ENCODE measurements at regions not wholly inside any gene's neighbourhood (a gene's known extent, or its start where the extent isn't known, plus 50 kb on each side); places are given as distances from the start of the nearest gene placed in this dataset.
"Not testable (repeated sequence)": the region's sequence is repeated elsewhere in the genome, so short reads cannot be mapped to it uniquely, and the experiment has no call there.

DNA sequence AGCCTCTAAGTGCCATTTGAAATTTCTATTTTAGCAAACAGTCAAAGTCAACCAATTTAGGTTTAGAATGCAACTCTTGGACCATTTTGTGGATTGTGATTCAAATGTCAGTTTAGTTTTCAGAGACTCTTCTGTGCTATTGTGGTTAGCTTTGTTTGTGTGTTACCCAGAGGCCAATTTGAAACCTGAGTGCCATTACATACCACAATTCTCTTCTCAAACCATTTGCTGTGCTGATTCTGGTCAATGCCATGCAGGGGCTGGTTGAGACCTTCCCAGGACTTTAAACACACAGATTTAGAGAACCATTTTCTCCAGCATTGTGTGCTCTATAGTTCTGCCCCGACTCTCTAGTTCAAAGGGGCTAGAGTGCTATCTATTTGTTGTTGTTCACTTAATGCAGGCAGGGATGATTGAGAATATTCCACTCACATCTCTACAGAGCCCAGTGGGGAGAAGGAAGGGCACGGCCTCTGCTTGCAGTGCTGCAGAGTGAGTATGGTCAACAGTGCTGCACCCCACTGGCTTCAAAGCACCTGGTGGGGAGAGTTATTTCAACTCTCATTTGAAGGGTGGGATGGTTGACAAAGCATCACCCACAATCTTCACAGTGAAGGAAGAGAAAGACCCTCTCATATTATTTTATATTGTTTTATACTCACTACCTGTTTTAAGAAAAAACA is 738.2 kb downstream of the COL12A1 start:
- Histone ChIP-seq H3K36me3 (ENCODE audit: control insufficient read depth in 1 of 2, insufficient read depth in 2 of 2, low read length in 2 of 2) (no peaks in the 10 kb centered on the region), H3K9me3 (ENCODE audit: control insufficient read depth in 1 of 2, low read length in 2 of 2) (no peaks in the 10 kb centered on the region), H3K27me3 (ENCODE audit: control insufficient read depth in 1 of 2, insufficient read depth in 2 of 2, low read length in 2 of 2) (no peaks in the 10 kb centered on the region), H3K4me3 (ENCODE audit: low read depth in 1 of 2, low read length in 2 of 2) (no peak overlapping the region), H3K4me1 (ENCODE audit: control insufficient read depth in 1 of 2, insufficient read depth in 2 of 2, low read length in 2 of 2) (no peaks in the 10 kb centered on the region), H3K27ac (ENCODE audit: low read depth, low read length) (no peak overlapping the region), H3K9ac (ENCODE audit: low read depth in 1 of 2, low read length in 2 of 2) (no peak overlapping the region)

- no peaks in the 10 kb centered on the region for H3K4me1 ChIP-seq (ENCODE audit: control insufficient read depth in 1 of 2, insufficient read depth in 2 of 2, low read length in 2 of 2)
- no peak overlapping the region for H3K4me3 ChIP-seq (ENCODE audit: low read depth in 1 of 2, low read length in 2 of 2)
These were observed 739.3 kb downstream of the COL12A1 start for GRCh38 chr6:74466572-74466971.

GRCh38 chr6:74459260-74459659 is 746.6 kb downstream of the COL12A1 start:
- no peaks in the 10 kb centered on the region for H3K4me1 ChIP-seq (ENCODE audit: control insufficient read depth in 1 of 2, insufficient read depth in 2 of 2, low read length in 2 of 2)
- H3K36me3 ChIP-seq (ENCODE audit: control insufficient read depth in 1 of 2, insufficient read depth in 2 of 2, low read length in 2 of 2) = no peaks in the 10 kb centered on the region
- H3K9me3 ChIP-seq (ENCODE audit: control insufficient read depth in 1 of 2, low read length in 2 of 2) = no peaks in the 10 kb centered on the region
- H3K27me3 ChIP-seq (ENCODE audit: control insufficient read depth in 1 of 2, insufficient read depth in 2 of 2, low read length in 2 of 2) = no peaks in the 10 kb centered on the region
- H3K9ac ChIP-seq (ENCODE audit: low read depth in 1 of 2, low read length in 2 of 2) = no peak overlapping the region
- no peak overlapping the region for H3K4me3 ChIP-seq (ENCODE audit: low read depth in 1 of 2, low read length in 2 of 2)
- no peak overlapping the region for H3K27ac ChIP-seq (ENCODE audit: low read depth, low read length)

More at GRCh38 chr6:74466572-74466971, 739.3 kb downstream of the COL12A1 start:
- H3K27me3 ChIP-seq (ENCODE audit: control insufficient read depth in 1 of 2, insufficient read depth in 2 of 2, low read length in 2 of 2) = no peaks in the 10 kb centered on the region
- H3K9ac ChIP-seq (ENCODE audit: low read depth in 1 of 2, low read length in 2 of 2) = no peak overlapping the region
- no peaks in the 10 kb centered on the region for H3K36me3 ChIP-seq (ENCODE audit: control insufficient read depth in 1 of 2, insufficient read depth in 2 of 2, low read length in 2 of 2)
- H3K27ac ChIP-seq (ENCODE audit: low read depth, low read length) = no peak overlapping the region
- no peaks in the 10 kb centered on the region for H3K9me3 ChIP-seq (ENCODE audit: control insufficient read depth in 1 of 2, low read length in 2 of 2)

DNA sequence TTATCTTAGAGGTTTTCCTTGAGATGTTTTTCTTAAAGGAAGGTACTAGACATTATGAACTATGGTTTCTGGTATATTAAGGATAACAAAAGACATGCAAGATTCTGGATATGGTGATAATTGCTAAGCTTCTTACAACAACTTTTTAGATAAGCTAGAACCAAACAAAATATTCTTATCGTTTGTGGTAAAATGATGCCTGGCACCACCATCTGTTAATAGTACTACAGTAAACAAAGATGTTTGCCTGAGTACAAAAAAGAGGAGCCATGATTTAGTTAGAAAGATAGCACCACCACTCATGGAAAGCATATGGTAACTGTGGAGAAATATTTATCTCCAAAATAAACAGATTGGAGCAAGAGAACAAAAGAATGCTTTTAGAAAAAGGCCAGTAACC is 747.3 kb downstream of the COL12A1 start:
- no peaks in the 10 kb centered on the region for H3K27me3 ChIP-seq (ENCODE audit: control insufficient read depth in 1 of 2, insufficient read depth in 2 of 2, low read length in 2 of 2)
- H3K4me3 ChIP-seq (ENCODE audit: low read depth in 1 of 2, low read length in 2 of 2) = no peak overlapping the region
- no peaks in the 10 kb centered on the region for H3K9me3 ChIP-seq (ENCODE audit: control insufficient read depth in 1 of 2, low read length in 2 of 2)
- no peaks in the 10 kb centered on the region for H3K4me1 ChIP-seq (ENCODE audit: control insufficient read depth in 1 of 2, insufficient read depth in 2 of 2, low read length in 2 of 2)
- H3K27ac ChIP-seq (ENCODE audit: low read depth, low read length) = no peak overlapping the region
- no peak overlapping the region for H3K9ac ChIP-seq (ENCODE audit: low read depth in 1 of 2, low read length in 2 of 2)
- H3K36me3 ChIP-seq (ENCODE audit: control insufficient read depth in 1 of 2, insufficient read depth in 2 of 2, low read length in 2 of 2) = no peaks in the 10 kb centered on the region

DNA sequence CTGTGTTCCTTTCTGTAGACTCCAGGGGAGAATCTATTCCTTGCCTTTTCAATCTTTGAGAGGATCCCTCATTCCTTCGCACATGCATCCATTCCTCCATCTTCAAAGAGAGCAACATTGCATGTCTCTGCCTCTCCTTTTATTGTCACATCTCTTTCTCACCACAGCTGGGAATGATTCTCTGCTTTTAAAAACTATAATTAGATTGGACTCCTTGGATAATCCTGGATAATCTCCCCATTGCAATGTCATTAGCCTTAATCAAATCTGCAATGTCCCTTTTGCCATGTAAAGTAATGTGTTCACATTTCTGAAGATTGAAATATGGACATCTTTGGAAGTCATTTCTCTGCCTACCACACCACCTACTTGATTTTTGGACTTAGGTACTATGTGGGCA is 750.1 kb downstream of the COL12A1 start:
- H3K36me3 ChIP-seq (ENCODE audit: control insufficient read depth in 1 of 2, insufficient read depth in 2 of 2, low read length in 2 of 2) = no peaks in the 10 kb centered on the region
- no peak overlapping the region for H3K27ac ChIP-seq (ENCODE audit: low read depth, low read length)
- H3K9ac ChIP-seq (ENCODE audit: low read depth in 1 of 2, low read length in 2 of 2) = no peak overlapping the region
- H3K9me3 ChIP-seq (ENCODE audit: control insufficient read depth in 1 of 2, low read length in 2 of 2) = no peaks in the 10 kb centered on the region
- no peak overlapping the region for H3K4me3 ChIP-seq (ENCODE audit: low read depth in 1 of 2, low read length in 2 of 2)
- no peaks in the 10 kb centered on the region for H3K4me1 ChIP-seq (ENCODE audit: control insufficient read depth in 1 of 2, insufficient read depth in 2 of 2, low read length in 2 of 2)
- H3K27me3 ChIP-seq (ENCODE audit: control insufficient read depth in 1 of 2, insufficient read depth in 2 of 2, low read length in 2 of 2) = no peaks in the 10 kb centered on the region

- Histone ChIP-seq H3K4me1 (ENCODE audit: control insufficient read depth in 1 of 2, insufficient read depth in 2 of 2, low read length in 2 of 2) (no peaks in the 10 kb centered on the region), H3K36me3 (ENCODE audit: control insufficient read depth in 1 of 2, insufficient read depth in 2 of 2, low read length in 2 of 2) (no peaks in the 10 kb centered on the region), H3K4me3 (ENCODE audit: low read depth in 1 of 2, low read length in 2 of 2) (no peak overlapping the region), H3K27ac (ENCODE audit: low read depth, low read length) (no peak overlapping the region), H3K9me3 (ENCODE audit: control insufficient read depth in 1 of 2, low read length in 2 of 2) (no peaks in the 10 kb centered on the region), H3K9ac (ENCODE audit: low read depth in 1 of 2, low read length in 2 of 2) (no peak overlapping the region), H3K27me3 (ENCODE audit: control insufficient read depth in 1 of 2, insufficient read depth in 2 of 2, low read length in 2 of 2) (no peaks in the 10 kb centered on the region)
These were observed 753.9 kb downstream of the COL12A1 start for GRCh38 chr6:74451953-74452352.

GRCh38 chr6:74448850-74449249 is 752.8 kb downstream of the CD109 start:
- no peak overlapping the region for H3K4me3 ChIP-seq (ENCODE audit: low read depth in 1 of 2, low read length in 2 of 2)
- H3K36me3 ChIP-seq (ENCODE audit: control insufficient read depth in 1 of 2, insufficient read depth in 2 of 2, low read length in 2 of 2) = no peaks in the 10 kb centered on the region
- H3K4me1 ChIP-seq (ENCODE audit: control insufficient read depth in 1 of 2, insufficient read depth in 2 of 2, low read length in 2 of 2) = no peaks in the 10 kb centered on the region
- no peaks in the 10 kb centered on the region for H3K9me3 ChIP-seq (ENCODE audit: control insufficient read depth in 1 of 2, low read length in 2 of 2)
- no peak overlapping the region for H3K9ac ChIP-seq (ENCODE audit: low read depth in 1 of 2, low read length in 2 of 2)
- no peaks in the 10 kb centered on the region for H3K27me3 ChIP-seq (ENCODE audit: control insufficient read depth in 1 of 2, insufficient read depth in 2 of 2, low read length in 2 of 2)
- no peak overlapping the region for H3K27ac ChIP-seq (ENCODE audit: low read depth, low read length)

DNA sequence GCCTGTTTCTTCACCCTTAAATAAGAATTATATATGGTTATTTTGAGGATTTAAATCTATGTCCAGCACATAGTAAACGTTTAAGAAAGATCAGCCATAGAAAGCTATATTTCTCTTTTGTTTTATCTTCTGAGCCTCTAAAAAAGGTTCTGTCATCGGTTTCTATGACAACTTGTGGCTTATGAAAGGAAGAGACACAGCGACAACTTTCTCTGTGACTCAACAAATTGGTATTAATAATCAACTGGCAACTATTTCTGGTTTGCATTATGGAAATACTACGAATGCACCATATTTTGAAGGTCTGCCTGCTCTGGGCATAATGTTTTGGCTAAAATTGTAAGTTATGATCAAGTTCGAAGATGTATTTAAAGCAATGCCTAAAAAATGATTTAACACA is 751.0 kb downstream of the CD109 start:
- Histone ChIP-seq H3K27me3 (ENCODE audit: control insufficient read depth in 1 of 2, insufficient read depth in 2 of 2, low read length in 2 of 2) (no peaks in the 10 kb centered on the region), H3K4me3 (ENCODE audit: low read depth in 1 of 2, low read length in 2 of 2) (no peak overlapping the region), H3K4me1 (ENCODE audit: control insufficient read depth in 1 of 2, insufficient read depth in 2 of 2, low read length in 2 of 2) (no peaks in the 10 kb centered on the region), H3K9me3 (ENCODE audit: control insufficient read depth in 1 of 2, low read length in 2 of 2) (no peaks in the 10 kb centered on the region), H3K27ac (ENCODE audit: low read depth, low read length) (no peak overlapping the region), H3K36me3 (ENCODE audit: control insufficient read depth in 1 of 2, insufficient read depth in 2 of 2, low read length in 2 of 2) (no peaks in the 10 kb centered on the region), H3K9ac (ENCODE audit: low read depth in 1 of 2, low read length in 2 of 2) (no peak overlapping the region)

GRCh38 chr6:74439123-74439811 is 743.3 kb downstream of the CD109 start:
- H3K4me1 ChIP-seq (ENCODE audit: control insufficient read depth in 1 of 2, insufficient read depth in 2 of 2, low read length in 2 of 2) = no peaks in the 10 kb centered on the region
- no peak overlapping the region for H3K9ac ChIP-seq (ENCODE audit: low read depth in 1 of 2, low read length in 2 of 2)
- H3K27me3 ChIP-seq (ENCODE audit: control insufficient read depth in 1 of 2, insufficient read depth in 2 of 2, low read length in 2 of 2) = no peaks in the 10 kb centered on the region
- no peaks in the 10 kb centered on the region for H3K36me3 ChIP-seq (ENCODE audit: control insufficient read depth in 1 of 2, insufficient read depth in 2 of 2, low read length in 2 of 2)
- no peaks in the 10 kb centered on the region for H3K9me3 ChIP-seq (ENCODE audit: control insufficient read depth in 1 of 2, low read length in 2 of 2)
- no peak overlapping the region for H3K27ac ChIP-seq (ENCODE audit: low read depth, low read length)
- no peak overlapping the region for H3K4me3 ChIP-seq (ENCODE audit: low read depth in 1 of 2, low read length in 2 of 2)

- H3K9ac ChIP-seq (ENCODE audit: low read depth in 1 of 2, low read length in 2 of 2); H3K4me1 ChIP-seq (ENCODE audit: control insufficient read depth in 1 of 2, insufficient read depth in 2 of 2, low read length in 2 of 2); H3K9me3 ChIP-seq (ENCODE audit: control insufficient read depth in 1 of 2, low read length in 2 of 2); H3K4me3 ChIP-seq (ENCODE audit: low read depth in 1 of 2, low read length in 2 of 2); H3K27me3 ChIP-seq (ENCODE audit: control insufficient read depth in 1 of 2, insufficient read depth in 2 of 2, low read length in 2 of 2); H3K36me3 ChIP-seq (ENCODE audit: control insufficient read depth in 1 of 2, insufficient read depth in 2 of 2, low read length in 2 of 2); H3K27ac ChIP-seq (ENCODE audit: low read depth, low read length): not testable (repeated sequence)
These were observed 742.4 kb downstream of the CD109 start for GRCh38 chr6:74438395-74438794.
